ENCODE measurements at regions not wholly inside any gene's neighbourhood (a gene's known extent, or its start where the extent isn't known, plus 50 kb on each side); places are given as distances from the start of the nearest gene placed in this dataset.

- no peak for DNase-seq (ENCODE audit: low read depth)
- TF ChIP-seq, protein P1, sequence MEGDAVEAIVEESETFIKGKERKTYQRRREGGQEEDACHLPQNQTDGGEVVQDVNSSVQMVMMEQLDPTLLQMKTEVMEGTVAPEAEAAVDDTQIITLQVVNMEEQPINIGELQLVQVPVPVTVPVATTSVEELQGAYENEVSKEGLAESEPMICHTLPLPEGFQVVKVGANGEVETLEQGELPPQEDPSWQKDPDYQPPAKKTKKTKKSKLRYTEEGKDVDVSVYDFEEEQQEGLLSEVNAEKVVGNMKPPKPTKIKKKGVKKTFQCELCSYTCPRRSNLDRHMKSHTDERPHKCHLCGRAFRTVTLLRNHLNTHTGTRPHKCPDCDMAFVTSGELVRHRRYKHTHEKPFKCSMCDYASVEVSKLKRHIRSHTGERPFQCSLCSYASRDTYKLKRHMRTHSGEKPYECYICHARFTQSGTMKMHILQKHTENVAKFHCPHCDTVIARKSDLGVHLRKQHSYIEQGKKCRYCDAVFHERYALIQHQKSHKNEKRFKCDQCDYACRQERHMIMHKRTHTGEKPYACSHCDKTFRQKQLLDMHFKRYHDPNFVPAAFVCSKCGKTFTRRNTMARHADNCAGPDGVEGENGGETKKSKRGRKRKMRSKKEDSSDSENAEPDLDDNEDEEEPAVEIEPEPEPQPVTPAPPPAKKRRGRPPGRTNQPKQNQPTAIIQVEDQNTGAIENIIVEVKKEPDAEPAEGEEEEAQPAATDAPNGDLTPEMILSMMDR (IDR thresholded peaks at IDR 0.05; ENCODE audit: control insufficient read depth, insufficient read depth, low read depth, low read length, missing control alignments): no peak
- H3K4me3 ChIP-seq (ENCODE audit: control insufficient read depth, low read depth, low read length): no peak overlapping the region
Observed at GRCh38 chr2:126826491-126826890, 72.2 kb upstream of the TEX51 start.

GRCh38 chr2:126827371-126827770 is 71.3 kb upstream of the TEX51 start:
- TF ChIP-seq, protein P1 (IDR thresholded peaks at IDR 0.05; ENCODE audit: control insufficient read depth, insufficient read depth, low read depth, low read length, missing control alignments): no peak
- no peak overlapping the region for H3K4me3 ChIP-seq (ENCODE audit: control insufficient read depth, low read depth, low read length)
- DNase-seq (ENCODE audit: low read depth): no peak

DNA sequence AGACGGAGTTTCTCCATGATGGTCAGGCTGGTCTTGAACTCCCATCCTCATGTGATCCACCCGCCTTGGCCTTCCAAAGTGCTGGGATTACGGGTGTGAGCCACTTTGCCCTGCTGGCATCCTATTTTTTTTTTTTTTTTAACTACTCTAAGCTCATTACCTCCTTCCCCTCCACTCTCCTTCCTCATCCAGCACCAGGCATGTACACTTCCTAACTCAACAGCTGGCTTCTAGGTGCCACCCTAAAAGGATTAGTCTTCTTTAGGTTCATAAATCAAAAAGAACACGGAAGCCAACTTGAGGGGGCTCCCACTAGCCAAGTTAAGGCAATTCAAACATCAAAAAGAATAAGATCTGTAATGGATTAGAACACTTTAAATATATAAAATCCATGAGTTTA is 70.6 kb upstream of the TEX51 start:
- no peak for DNase-seq (ENCODE audit: low read depth)
- TF ChIP-seq, protein P1 (IDR thresholded peaks at IDR 0.05; ENCODE audit: control insufficient read depth, insufficient read depth, low read depth, low read length, missing control alignments): no peak
- H3K4me3 ChIP-seq (ENCODE audit: control insufficient read depth, low read depth, low read length): no peak overlapping the region

- DNase-seq (ENCODE audit: low read depth): no peak
- TF ChIP-seq, protein P1 (IDR thresholded peaks at IDR 0.05; ENCODE audit: control insufficient read depth, insufficient read depth, low read depth, low read length, missing control alignments): no peak
- no peak overlapping the region for H3K4me3 ChIP-seq (ENCODE audit: control insufficient read depth, low read depth, low read length)
Observed at GRCh38 chr2:126828491-126828890, 70.2 kb upstream of the TEX51 start.

DNA sequence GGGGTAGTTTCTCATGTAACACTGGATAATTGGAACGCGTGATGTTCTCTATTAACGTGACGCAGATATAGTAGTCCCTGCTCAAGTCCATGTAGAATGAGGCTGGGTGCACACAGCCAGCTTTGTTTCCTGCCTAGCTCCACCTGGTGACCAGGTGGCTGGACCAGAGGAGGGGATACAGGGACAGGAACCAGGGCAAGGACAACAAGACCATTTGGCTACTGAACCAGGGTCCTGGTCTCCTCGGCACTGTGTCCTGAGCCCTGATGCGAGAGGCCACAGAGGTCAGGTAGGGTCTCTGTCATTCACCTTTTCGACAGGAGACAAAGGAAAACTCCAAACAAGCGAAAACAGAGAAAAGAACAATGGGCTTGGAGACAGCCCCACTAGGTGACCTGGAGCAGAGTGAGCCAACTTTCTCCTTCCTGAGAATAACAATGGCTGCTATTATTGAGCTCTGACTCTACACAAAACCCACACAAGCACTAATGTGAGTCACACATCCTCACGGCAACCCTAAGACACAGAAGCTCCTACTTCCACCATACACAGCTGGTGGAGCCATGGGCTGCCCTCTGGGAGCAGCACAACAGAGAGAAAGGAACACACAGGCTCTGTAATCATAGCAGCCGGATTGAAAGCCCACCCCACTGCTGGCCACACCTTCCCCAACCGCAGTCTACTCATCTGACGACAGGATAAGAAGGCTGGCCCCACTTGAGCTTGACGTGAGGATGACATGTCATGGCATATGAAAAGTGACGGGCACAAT is 67.3 kb upstream of the TEX51 start:
- no peak overlapping the region for H3K4me3 ChIP-seq (ENCODE audit: control insufficient read depth, low read depth, low read length)
- DNase-seq (ENCODE audit: low read depth): no peak
- TF ChIP-seq, protein P1 (IDR thresholded peaks at IDR 0.05; ENCODE audit: control insufficient read depth, insufficient read depth, low read depth, low read length, missing control alignments): no peak

- no peak overlapping the region for H3K4me3 ChIP-seq (ENCODE audit: control insufficient read depth, low read depth, low read length)
- TF ChIP-seq, protein P1 (IDR thresholded peaks at IDR 0.05; ENCODE audit: control insufficient read depth, insufficient read depth, low read depth, low read length, missing control alignments): no peak
- DNase-seq (ENCODE audit: low read depth): no peak
Observed at GRCh38 chr2:126832014-126832413, 66.7 kb upstream of the TEX51 start.

All from AG09309 (cell line).